ENCODE measurements at regions not wholly inside any gene's neighbourhood (a gene's known extent, or its start where the extent isn't known, plus 50 kb on each side); places are given as distances from the start of the nearest gene placed in this dataset.
"Not testable (repeated sequence)": the region's sequence is repeated elsewhere in the genome, so short reads cannot be mapped to it uniquely, and the experiment has no call there.

GRCh38 chr9:87781331-87781730 is 55.4 kb downstream of the CTSL start:
- no peak overlapping the region for H3K4me3 ChIP-seq
- no peak for DNase-seq
- intact Hi-C loops (cut with DNase I; ENCODE audit: low total_unique reads), result no loop called here
- no peaks in the 10 kb centered on the region for H3K36me3 ChIP-seq
- no peaks in the 10 kb centered on the region for H3K4me1 ChIP-seq
- no peaks in the 10 kb centered on the region for H3K27me3 ChIP-seq
- TF ChIP-seq CTCF (IDR thresholded peaks at IDR 0.05) (no peak), POLR2A (IDR thresholded peaks at IDR 0.05) (no peak)
- no peaks in the 10 kb centered on the region for H3K9me3 ChIP-seq
- no peak overlapping the region for H3K27ac ChIP-seq

GRCh38 chr9:87783180-87783579 is 57.3 kb downstream of the CTSL start:
- DNase-seq, result no peak
- Histone ChIP-seq H3K27ac (no peak overlapping the region), H3K4me3 (no peak overlapping the region), H3K9me3 (no peaks in the 10 kb centered on the region), H3K4me1 (no peaks in the 10 kb centered on the region), H3K36me3 (no peaks in the 10 kb centered on the region), H3K27me3 (no peaks in the 10 kb centered on the region)
- TF ChIP-seq POLR2A (IDR thresholded peaks at IDR 0.05), result no peak
- no peak for TF ChIP-seq CTCF (IDR thresholded peaks at IDR 0.05)
- intact Hi-C loops (cut with DNase I; ENCODE audit: low total_unique reads), result no loop called here

GRCh38 chr9:87785315-87785970 is 59.5 kb downstream of the CTSL start:
- H3K9me3 ChIP-seq; intact Hi-C loops (cut with DNase I; ENCODE audit: low total_unique reads); DNase-seq; H3K4me3 ChIP-seq; H3K36me3 ChIP-seq; H3K27ac ChIP-seq; H3K4me1 ChIP-seq; H3K27me3 ChIP-seq: not testable (repeated sequence)

GRCh38 chr9:87786423-87786822 is 60.5 kb downstream of the CTSL start:
- no peaks in the 10 kb centered on the region for H3K27me3 ChIP-seq
- H3K36me3 ChIP-seq, result no peaks in the 10 kb centered on the region
- intact Hi-C loops (cut with DNase I; ENCODE audit: low total_unique reads), result no loop called here
- no peak for DNase-seq
- no peak overlapping the region for H3K27ac ChIP-seq
- no peaks in the 10 kb centered on the region for H3K9me3 ChIP-seq
- TF ChIP-seq POLR2A (IDR thresholded peaks at IDR 0.05) (no peak), CTCF (IDR thresholded peaks at IDR 0.05) (no peak)
- no peaks in the 10 kb centered on the region for H3K4me1 ChIP-seq
- H3K4me3 ChIP-seq, result no peak overlapping the region

GRCh38 chr9:87786876-87787275 is 61.0 kb downstream of the CTSL start:
- no peaks in the 10 kb centered on the region for H3K9me3 ChIP-seq
- H3K27me3 ChIP-seq, result no peaks in the 10 kb centered on the region
- no peak overlapping the region for H3K4me3 ChIP-seq
- DNase-seq, result no peak
- no peak overlapping the region for H3K27ac ChIP-seq
- TF ChIP-seq POLR2A (IDR thresholded peaks at IDR 0.05) (no peak), CTCF (IDR thresholded peaks at IDR 0.05) (no peak)
- H3K4me1 ChIP-seq, result no peaks in the 10 kb centered on the region
- H3K36me3 ChIP-seq, result no peaks in the 10 kb centered on the region
- intact Hi-C loops (cut with DNase I; ENCODE audit: low total_unique reads), result no loop called here

- H3K36me3 ChIP-seq, result no peaks in the 10 kb centered on the region
- no peaks in the 10 kb centered on the region for H3K4me1 ChIP-seq
- H3K27ac ChIP-seq, result no peak overlapping the region
- H3K27me3 ChIP-seq, result no peaks in the 10 kb centered on the region
- H3K9me3 ChIP-seq, result no peaks in the 10 kb centered on the region
- no peak overlapping the region for H3K4me3 ChIP-seq
- intact Hi-C loops (cut with DNase I; ENCODE audit: low total_unique reads), result no loop called here
- TF ChIP-seq POLR2A (IDR thresholded peaks at IDR 0.05) (no peak), CTCF (IDR thresholded peaks at IDR 0.05) (no peak)
- DNase-seq, result no peak
Observed at GRCh38 chr9:87787735-87788134, 61.8 kb downstream of the CTSL start.

Measured in uterus (tissue), 3 donors.